IPS DF 6.9 (cell line): ENCODE measurements at regions not wholly inside any gene's neighbourhood (a gene's known extent, or its start where the extent isn't known, plus 50 kb on each side); places are given as distances from the start of the nearest gene placed in this dataset.

Experiments
- DNase-seq: peaks from one replicate; pipeline ENCODE4 v3.0.0-alpha.2; 2013; ENCODE audit warnings: low read depth, low spot score
- H3K27ac ChIP-seq: one replicate; pipeline ENCODE4 v1.5.1; 2013; ENCODE audit warnings: low read length, control low read depth
- H3K27me3 ChIP-seq: 2 replicates; pipeline ENCODE4 v1.6.1; 2013; ENCODE audit warnings: mild to moderate bottlenecking, low read length; ENCODE audit not compliant: control insufficient read depth, insufficient read depth
- H3K36me3 ChIP-seq: 2 replicates; pipeline ENCODE4 v1.6.1; 2013; ENCODE audit warnings: low read length; ENCODE audit not compliant: control insufficient read depth, insufficient read depth
- H3K4me1 ChIP-seq: 2 replicates; pipeline ENCODE4 v1.6.1; 2013; ENCODE audit warnings: low read length; ENCODE audit not compliant: control insufficient read depth, insufficient read depth
- H3K4me3 ChIP-seq: 2 replicates; pipeline ENCODE4 v1.5.1; 2013; ENCODE audit warnings: mild to moderate bottlenecking, low read length
- H3K9me3 ChIP-seq: 2 replicates; pipeline ENCODE4 v1.6.1; 2013; ENCODE audit warnings: low read length, inconsistent platforms; ENCODE audit not compliant: control insufficient read depth, insufficient read depth
- WGBS: extraction: QIAGEN DNeasy Blood & Tissue Kit; methylation state at CpG from one replicate; pipeline ENCODE4 v1.1.7; 2013; ENCODE audit warnings: mixed read lengths, missing lambda C conversion rate; ENCODE audit not compliant: insufficient read length, insufficient coverage; 5-methylcytosine and 5-hydroxymethylcytosine counted together

- Histone ChIP-seq H3K27me3 (no peaks in the 10 kb centered on the region), H3K27ac (no peak overlapping the region), H3K9me3 (no peaks in the 10 kb centered on the region), H3K4me3 (no peak overlapping the region), H3K4me1 (no peaks in the 10 kb centered on the region), H3K36me3 (no peaks in the 10 kb centered on the region)
- no CpG with 5 or more reads among the region's 4 CpGs for WGBS
- no peak for DNase-seq
Measured at GRCh38 chr1:17930635-17931034, 175.5 kb downstream of the ACTL8 start.

GRCh38 chr1:17932164-17932563 lies 175.4 kb upstream of the IGSF21 start:
- H3K27me3 ChIP-seq, result no peaks in the 10 kb centered on the region
- no peak overlapping the region for H3K4me3 ChIP-seq
- no CpG with 5 or more reads among the region's 4 CpGs for WGBS
- no peaks in the 10 kb centered on the region for H3K4me1 ChIP-seq
- no peak for DNase-seq
- no peak overlapping the region for H3K27ac ChIP-seq
- no peaks in the 10 kb centered on the region for H3K9me3 ChIP-seq
- H3K36me3 ChIP-seq, result no peaks in the 10 kb centered on the region

GRCh38 chr1:17933501-17933900 lies 174.1 kb upstream of the IGSF21 start:
- WGBS, result no CpG with 5 or more reads among the region's 7 CpGs
- no peaks in the 10 kb centered on the region for H3K36me3 ChIP-seq
- H3K27ac ChIP-seq, result no peak overlapping the region
- no peaks in the 10 kb centered on the region for H3K9me3 ChIP-seq
- H3K27me3 ChIP-seq, result no peaks in the 10 kb centered on the region
- DNase-seq, result no peak
- H3K4me3 ChIP-seq, result no peak overlapping the region
- H3K4me1 ChIP-seq, result no peaks in the 10 kb centered on the region

GRCh38 chr1:17933971-17934370 lies 173.6 kb upstream of the IGSF21 start:
- H3K9me3 ChIP-seq, result no peaks in the 10 kb centered on the region
- no peak overlapping the region for H3K27ac ChIP-seq
- H3K4me3 ChIP-seq, result no peak overlapping the region
- no peak for DNase-seq
- no CpG with 5 or more reads among the region's 5 CpGs for WGBS
- H3K4me1 ChIP-seq, result no peaks in the 10 kb centered on the region
- H3K27me3 ChIP-seq, result no peaks in the 10 kb centered on the region
- H3K36me3 ChIP-seq, result no peaks in the 10 kb centered on the region

- no CpG with 5 or more reads among the region's 6 CpGs for WGBS
- Histone ChIP-seq H3K27me3 (no peaks in the 10 kb centered on the region), H3K27ac (no peak overlapping the region), H3K4me3 (no peak overlapping the region), H3K4me1 (no peaks in the 10 kb centered on the region), H3K9me3 (no peaks in the 10 kb centered on the region), H3K36me3 (no peaks in the 10 kb centered on the region)
- DNase-seq, result no peak
Measured at GRCh38 chr1:17935230-17935629, 172.4 kb upstream of the IGSF21 start.

- WGBS, result 100% methylated on average over 2 of the region's 6 CpGs
- no peaks in the 10 kb centered on the region for H3K4me1 ChIP-seq
- no peak overlapping the region for H3K27ac ChIP-seq
- no peaks in the 10 kb centered on the region for H3K9me3 ChIP-seq
- no peaks in the 10 kb centered on the region for H3K36me3 ChIP-seq
- DNase-seq, result no peak
- no peaks in the 10 kb centered on the region for H3K27me3 ChIP-seq
- no peak overlapping the region for H3K4me3 ChIP-seq
Measured at GRCh38 chr1:17941431-17942189, 166.0 kb upstream of the IGSF21 start.

GRCh38 chr1:17943506-17943905 lies 164.1 kb upstream of the IGSF21 start:
- WGBS, result no CpG with 5 or more reads among the region's 2 CpGs
- no peak overlapping the region for H3K27ac ChIP-seq
- no peaks in the 10 kb centered on the region for H3K9me3 ChIP-seq
- H3K27me3 ChIP-seq, result no peaks in the 10 kb centered on the region
- H3K4me3 ChIP-seq, result no peak overlapping the region
- no peaks in the 10 kb centered on the region for H3K4me1 ChIP-seq
- DNase-seq, result no peak
- no peaks in the 10 kb centered on the region for H3K36me3 ChIP-seq

- no peak overlapping the region for H3K27ac ChIP-seq
- DNase-seq, result no peak
- peaks cover 2% of the 10 kb centered on the region; the same call in 1 of the 2 replicates for H3K4me1 ChIP-seq
- H3K9me3 ChIP-seq, result no peaks in the 10 kb centered on the region
- no CpG with 5 or more reads among the region's 4 CpGs for WGBS
- no peak overlapping the region for H3K4me3 ChIP-seq
- H3K36me3 ChIP-seq, result no peaks in the 10 kb centered on the region
- H3K27me3 ChIP-seq, result no peaks in the 10 kb centered on the region
Measured at GRCh38 chr1:17944646-17945045, 163.0 kb upstream of the IGSF21 start.

- no CpG with 5 or more reads among the region's 1 CpG for WGBS
- no peak overlapping the region for H3K4me3 ChIP-seq
- H3K27ac ChIP-seq, result no peak overlapping the region
- H3K27me3 ChIP-seq, result no peaks in the 10 kb centered on the region
- no peaks in the 10 kb centered on the region for H3K9me3 ChIP-seq
- no peaks in the 10 kb centered on the region for H3K36me3 ChIP-seq
- H3K4me1 ChIP-seq, result peaks cover 2% of the 10 kb centered on the region; the same call in 1 of the 2 replicates
- no peak for DNase-seq
Measured at GRCh38 chr1:17946434-17946833, 161.2 kb upstream of the IGSF21 start.

- Histone ChIP-seq H3K9me3 (no peaks in the 10 kb centered on the region), H3K4me1 (peaks cover 4% of the 10 kb centered on the region; the same call in 1 of the 2 replicates), H3K27me3 (peaks cover 1% of the 10 kb centered on the region; the same call in 1 of the 2 replicates), H3K4me3 (no peak overlapping the region), H3K36me3 (no peaks in the 10 kb centered on the region), H3K27ac (no peak overlapping the region)
- no peak for DNase-seq
- WGBS, result no CpG with 5 or more reads among the region's 9 CpGs
Measured at GRCh38 chr1:17948594-17948993, 159.0 kb upstream of the IGSF21 start.

GRCh38 chr1:17949511-17949910 lies 158.1 kb upstream of the IGSF21 start:
- Histone ChIP-seq H3K9me3 (no peaks in the 10 kb centered on the region), H3K27ac (no peak overlapping the region), H3K27me3 (peaks cover 1% of the 10 kb centered on the region; the same call in 1 of the 2 replicates), H3K36me3 (no peaks in the 10 kb centered on the region), H3K4me3 (no peak overlapping the region), H3K4me1 (peaks cover 4% of the 10 kb centered on the region; the same call in 1 of the 2 replicates)
- no peak for DNase-seq
- WGBS, result no CpG with 5 or more reads among the region's 8 CpGs
